Osteocyte (in vitro differentiated cells): ENCODE measurements at regions not wholly inside any gene's neighbourhood (a gene's known extent, or its start where the extent isn't known, plus 50 kb on each side); places are given as distances from the start of the nearest gene placed in this dataset.
A peak's percentile ranks its signal among the peaks of the same experiment; 100 is the strongest.
"Not testable (repeated sequence)": the region's sequence is repeated elsewhere in the genome, so short reads cannot be mapped to it uniquely, and the experiment has no call there.

Source experiments
- DNase-seq: peaks from one replicate; pipeline ENCODE4 v3.0.0; 2021; ENCODE audit warnings: mixed read lengths; ENCODE audit not compliant: unreplicated experiment; ENCODE audit errors: extremely low spot score
- H3K27ac Mint-ChIP-seq: one replicate; pipeline ENCODE4 v1.8.0; 2021; ENCODE audit warnings: mild to moderate bottlenecking, mixed read lengths; ENCODE audit not compliant: unreplicated experiment
- H3K27me3 Mint-ChIP-seq: one replicate; pipeline ENCODE4 v1.8.0; 2021; ENCODE audit warnings: mixed read lengths; ENCODE audit not compliant: unreplicated experiment
- H3K36me3 Mint-ChIP-seq: one replicate; pipeline ENCODE4 v1.8.0; 2021; ENCODE audit warnings: mixed read lengths; ENCODE audit not compliant: unreplicated experiment
- H3K4me1 Mint-ChIP-seq: one replicate; pipeline ENCODE4 v1.8.0; 2021; ENCODE audit warnings: mixed read lengths; ENCODE audit not compliant: unreplicated experiment
- H3K4me3 Mint-ChIP-seq: one replicate; pipeline ENCODE4 v1.8.0; 2021; ENCODE audit warnings: mild to moderate bottlenecking, moderate library complexity, mixed read lengths; ENCODE audit not compliant: unreplicated experiment
- H3K9me3 Mint-ChIP-seq: one replicate; pipeline ENCODE4 v1.8.0; 2021; ENCODE audit warnings: mixed read lengths; ENCODE audit not compliant: unreplicated experiment
- CTCF ChIP-seq: fragments of 200-600 bp; sonication (generic); IDR thresholded peaks from 2 replicates; pipeline ENCODE4 v1.5.0; 2021; ENCODE audit warnings: antibody characterized with exemption, mild to moderate bottlenecking, moderate library complexity

- Mint-ChIP-seq H3K36me3 (no peaks in the 10 kb centered on the region), H3K4me1 (peaks cover 6% of the 10 kb centered on the region), H3K9me3 (peaks cover 5% of the 10 kb centered on the region), H3K27ac (peak overlapping the region; percentile 60), H3K27me3 (no peaks in the 10 kb centered on the region), H3K4me3 (no peak overlapping the region)
- no peak for TF ChIP-seq CTCF
- no peak for DNase-seq
Observed at GRCh38 chr2:61645911-61646310, 107.8 kb upstream of the XPO1 start.

- not testable (repeated sequence) for H3K4me3 Mint-ChIP-seq, H3K9me3 Mint-ChIP-seq, H3K27me3 Mint-ChIP-seq, DNase-seq, H3K27ac Mint-ChIP-seq, H3K36me3 Mint-ChIP-seq
- peaks cover 11% of the 10 kb centered on the region for H3K4me1 Mint-ChIP-seq
Observed at GRCh38 chr2:61643153-61643552, 105.0 kb upstream of the XPO1 start.

- no peak for DNase-seq
- Mint-ChIP-seq H3K4me3 (no peak overlapping the region), H3K36me3 (no peaks in the 10 kb centered on the region), H3K9me3 (no peaks in the 10 kb centered on the region), H3K27ac (no peak overlapping the region), H3K27me3 (no peaks in the 10 kb centered on the region), H3K4me1 (peaks cover 13% of the 10 kb centered on the region)
- TF ChIP-seq CTCF, result no peak
Observed at GRCh38 chr2:61640406-61640805, 102.2 kb upstream of the XPO1 start.

- Mint-ChIP-seq H3K27ac (no peak overlapping the region), H3K36me3 (no peaks in the 10 kb centered on the region), H3K9me3 (no peaks in the 10 kb centered on the region), H3K27me3 (no peaks in the 10 kb centered on the region), H3K4me3 (no peak overlapping the region), H3K4me1 (peaks cover 14% of the 10 kb centered on the region)
- DNase-seq, result no peak
- TF ChIP-seq CTCF, result no peak
Observed at GRCh38 chr2:61639721-61640120, 101.6 kb upstream of the XPO1 start.

- Mint-ChIP-seq H3K27me3 (no peaks in the 10 kb centered on the region), H3K27ac (no peak overlapping the region), H3K9me3 (no peaks in the 10 kb centered on the region), H3K36me3 (no peaks in the 10 kb centered on the region), H3K4me3 (no peak overlapping the region), H3K4me1 (peaks cover 32% of the 10 kb centered on the region)
- no peak for DNase-seq
- TF ChIP-seq CTCF, result no peak
Observed at GRCh38 chr2:61636686-61637085, 98.5 kb upstream of the XPO1 start.

- peaks cover 32% of the 10 kb centered on the region for H3K4me1 Mint-ChIP-seq
- H3K9me3 Mint-ChIP-seq, result no peaks in the 10 kb centered on the region
- no peak for TF ChIP-seq CTCF
Observed at GRCh38 chr2:61634512-61634911, 96.4 kb upstream of the XPO1 start.

More at GRCh38 chr2:61634512-61634911, 96.4 kb upstream of the XPO1 start:
- Mint-ChIP-seq H3K4me3 (no peak overlapping the region), H3K27me3 (no peaks in the 10 kb centered on the region), H3K36me3 (no peaks in the 10 kb centered on the region), H3K27ac (peak overlapping the region; percentile 50)
- no peak for DNase-seq
